ENCODE measurements at regions not wholly inside any gene's neighbourhood (a gene's known extent, or its start where the extent isn't known, plus 50 kb on each side); places are given as distances from the start of the nearest gene placed in this dataset.
A peak's percentile ranks its signal among the peaks of the same experiment; 100 is the strongest.

DNA sequence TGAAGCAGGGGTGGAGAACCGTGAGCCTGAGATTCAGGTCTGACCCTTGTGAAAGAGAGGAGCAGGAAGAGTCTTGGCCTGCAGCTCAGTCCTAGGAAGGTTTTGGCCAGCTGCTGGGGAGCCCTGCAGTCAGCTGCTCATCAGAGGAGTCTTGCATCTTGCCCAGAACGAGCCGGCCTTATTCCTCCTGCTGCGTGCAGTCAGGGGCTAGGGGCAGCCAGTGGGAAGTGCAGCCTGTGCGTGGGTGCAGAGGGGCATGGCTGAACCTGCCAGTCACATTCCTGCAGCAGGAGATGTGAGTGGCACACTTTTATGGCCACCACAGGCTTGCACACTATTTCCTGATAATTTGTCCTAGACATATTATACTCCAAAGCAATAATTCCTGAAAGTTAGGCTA is 278.7 kb downstream of the NPR3 start:
- ATAC-seq (no peak), DNase-seq (no peak)
- no peak for TF ChIP-seq CTCF (IDR thresholded peaks at IDR 0.05)
- Histone ChIP-seq H3K4me3 (no peak overlapping the region), H3K9me3 (no peaks in the 10 kb centered on the region), H3K36me3 (ENCODE audit: low read depth) (no peaks in the 10 kb centered on the region), H3K4me1 (ENCODE audit: low read depth) (no peaks in the 10 kb centered on the region)
- intact Hi-C loops (cut with DNase I, micrococcal nuclease): no loop called here

DNA sequence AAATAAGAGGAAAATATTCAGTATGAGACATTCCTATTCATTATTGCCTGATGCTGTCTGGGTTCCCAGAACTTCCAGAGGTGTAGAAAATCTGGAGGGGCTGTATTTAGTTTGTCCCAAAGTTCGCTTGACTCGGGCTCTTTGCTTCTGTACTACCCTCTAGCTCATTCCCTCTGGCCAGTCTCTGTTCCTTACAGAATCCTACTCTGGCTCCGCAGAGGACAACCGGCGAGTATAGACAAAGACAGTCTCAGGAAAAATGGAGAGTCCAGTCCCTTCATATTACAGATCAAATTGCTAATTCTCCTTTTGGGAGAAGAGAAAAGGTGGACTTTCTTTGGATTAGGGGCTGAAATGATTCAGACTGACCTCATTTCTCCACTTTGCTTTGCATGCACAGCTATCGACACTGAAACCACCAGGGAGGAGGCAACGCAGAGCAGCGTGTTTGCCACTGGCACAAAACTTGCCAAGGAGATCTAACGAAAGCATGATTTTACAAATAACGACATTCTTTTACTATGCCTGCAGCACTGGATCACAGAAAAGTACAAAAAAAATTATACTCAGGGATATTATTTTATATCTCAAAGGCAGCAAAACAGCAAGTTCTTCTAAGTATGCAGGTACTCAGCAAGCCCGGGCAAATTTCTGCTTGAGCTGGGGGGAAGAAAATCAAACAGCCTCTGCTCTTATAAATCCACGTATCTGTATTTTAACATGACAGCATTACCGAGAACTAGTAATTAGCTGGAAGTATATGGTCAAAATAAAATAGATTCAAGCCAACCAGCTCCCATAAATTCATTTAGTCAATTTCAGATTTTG is 279.7 kb downstream of the NPR3 start:
- intact Hi-C loops (cut with DNase I, micrococcal nuclease): no loop called here
- Histone ChIP-seq H3K36me3 (ENCODE audit: low read depth) (no peaks in the 10 kb centered on the region), H3K9me3 (no peaks in the 10 kb centered on the region), H3K4me3 (no peak overlapping the region), H3K4me1 (ENCODE audit: low read depth) (no peaks in the 10 kb centered on the region)
- no peak for DNase-seq
- no peak for ATAC-seq
- no peak for TF ChIP-seq CTCF (IDR thresholded peaks at IDR 0.05)

- TF ChIP-seq CTCF (IDR thresholded peaks at IDR 0.05): no peak
- Histone ChIP-seq H3K4me1 (ENCODE audit: low read depth) (no peaks in the 10 kb centered on the region), H3K36me3 (ENCODE audit: low read depth) (no peaks in the 10 kb centered on the region), H3K4me3 (no peak overlapping the region), H3K9me3 (no peaks in the 10 kb centered on the region)
- intact Hi-C loops (cut with DNase I, micrococcal nuclease): no loop called here
- DNase-seq: no peak
- no peak for ATAC-seq
These were observed 280.3 kb downstream of the NPR3 start for GRCh38 chr5:32991421-32991815.

GRCh38 chr5:32996336-32996735 is 285.2 kb downstream of the NPR3 start:
- intact Hi-C loops (cut with DNase I, micrococcal nuclease): no loop called here

DNA sequence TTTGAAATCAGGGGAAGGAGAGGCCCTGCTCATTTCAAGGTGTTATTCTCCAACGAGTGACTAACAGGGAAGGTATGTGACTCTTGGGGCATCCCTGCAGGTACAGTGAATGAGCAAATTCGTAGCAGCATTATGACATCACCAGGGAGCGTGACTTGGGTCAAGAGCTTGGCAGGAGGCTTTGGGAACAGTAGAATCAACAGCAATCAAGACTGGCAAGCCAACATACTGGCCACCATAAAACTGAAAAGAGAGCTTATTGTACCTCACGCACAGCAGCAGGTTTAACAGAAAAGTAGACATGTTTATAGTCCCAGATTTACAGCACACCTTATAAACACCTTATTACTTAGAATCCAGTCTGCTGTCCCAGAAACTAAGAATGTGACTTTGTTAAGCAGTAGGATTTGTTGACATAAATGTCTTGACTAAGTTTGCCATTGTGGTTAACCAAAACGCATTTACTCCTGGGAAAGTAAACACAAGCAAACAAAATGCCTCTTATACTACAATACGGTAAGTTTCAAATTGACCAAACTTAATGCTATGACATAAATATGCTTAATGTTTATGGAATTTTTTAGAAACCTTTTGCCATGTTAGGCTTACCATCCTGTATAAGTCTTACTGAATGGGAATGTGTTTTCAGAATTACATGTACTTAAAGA is 297.8 kb downstream of the NPR3 start:
- peak; percentile 99 for ATAC-seq
- no peak overlapping the region for H3K4me3 ChIP-seq
- no peaks in the 10 kb centered on the region for H3K36me3 ChIP-seq (ENCODE audit: low read depth)
- intact Hi-C loops (cut with DNase I, micrococcal nuclease): no loop called here
- TF ChIP-seq CTCF (IDR thresholded peaks at IDR 0.05): no peak
- H3K4me1 ChIP-seq (ENCODE audit: low read depth): no peaks in the 10 kb centered on the region
- peaks cover 25% of the 10 kb centered on the region for H3K9me3 ChIP-seq
- peak in 2 of 3 donors; percentile 39 to 79 for DNase-seq

More at GRCh38 chr5:32996336-32996735, 285.2 kb downstream of the NPR3 start:
- Histone ChIP-seq H3K36me3 (ENCODE audit: low read depth) (no peaks in the 10 kb centered on the region), H3K4me1 (ENCODE audit: low read depth) (no peaks in the 10 kb centered on the region), H3K9me3 (no peaks in the 10 kb centered on the region), H3K4me3 (no peak overlapping the region)
- no peak for TF ChIP-seq CTCF (IDR thresholded peaks at IDR 0.05)
- ATAC-seq (no peak), DNase-seq (no peak)
